GM20000 (cell line): ENCODE measurements at regions not wholly inside any gene's neighbourhood (a gene's known extent, or its start where the extent isn't known, plus 50 kb on each side); places are given as distances from the start of the nearest gene placed in this dataset.

ENCODE experiments used
- DNase-seq: peaks from one replicate; pipeline ENCODE4 v3.0.0; 2012; ENCODE audit warnings: low spot score
- CTCF ChIP-seq: IDR thresholded peaks from 2 replicates; pipeline ENCODE4 v1.5.1; 2012; ENCODE audit warnings: mild to moderate bottlenecking, control low read depth; ENCODE audit errors: extremely low read depth, missing control alignments

- DNase-seq: no peak
- TF ChIP-seq CTCF: no peak
Observed at GRCh38 chr2:55811048-55811447, 112.5 kb downstream of the EFEMP1 start.

GRCh38 chr2:55810622-55811020 lies 113.0 kb downstream of the EFEMP1 start:
- TF ChIP-seq CTCF: no peak
- no peak for DNase-seq

GRCh38 chr2:55809875-55810621 lies 113.5 kb downstream of the EFEMP1 start:
- DNase-seq: no peak
- TF ChIP-seq CTCF: no peak

- no peak for DNase-seq
- no peak for TF ChIP-seq CTCF
Observed at GRCh38 chr2:55807900-55808299, 114.3 kb upstream of the PNPT1 start.

- no peak for TF ChIP-seq CTCF
- DNase-seq: no peak
Observed at GRCh38 chr2:55805686-55806085, 112.0 kb upstream of the PNPT1 start.

- no peak for DNase-seq
- no peak for TF ChIP-seq CTCF
Observed at GRCh38 chr2:55804535-55804934, 110.9 kb upstream of the PNPT1 start.

- no peak for TF ChIP-seq CTCF
- DNase-seq: no peak
Observed at GRCh38 chr2:55802067-55802466, 108.4 kb upstream of the PNPT1 start.
